Right lobe of liver (tissue), 4 donors: ENCODE measurements at regions not wholly inside any gene's neighbourhood (a gene's known extent, or its start where the extent isn't known, plus 50 kb on each side); places are given as distances from the start of the nearest gene placed in this dataset.

Experiments
- CTCF ChIP-seq, 4 donors: fragments of 200-600 bp in 3 of 4; fragments of 450-650 bp in 1 of 4; IDR thresholded peaks; one replicate each; pipeline versions ENCODE4 v1.5.1 to v1.8.0; 2016 to 2022; ENCODE audit warnings: antibody characterized with exemption in 4 of 4, mild to moderate bottlenecking in 2 of 4
- POLR2A ChIP-seq: fragments of 450-650 bp; IDR thresholded peaks from one replicate; pipeline ENCODE4 v1.6.1; 2017; ENCODE audit warnings: antibody characterized with exemption, mild to moderate bottlenecking
- donor health status: DM: no; HTN: no; CAD: no.
- donor health status: DM: no; HTN: no; CAD: no.
- donor health status: DM: no; HTN: yes; CAD: no.

DNA sequence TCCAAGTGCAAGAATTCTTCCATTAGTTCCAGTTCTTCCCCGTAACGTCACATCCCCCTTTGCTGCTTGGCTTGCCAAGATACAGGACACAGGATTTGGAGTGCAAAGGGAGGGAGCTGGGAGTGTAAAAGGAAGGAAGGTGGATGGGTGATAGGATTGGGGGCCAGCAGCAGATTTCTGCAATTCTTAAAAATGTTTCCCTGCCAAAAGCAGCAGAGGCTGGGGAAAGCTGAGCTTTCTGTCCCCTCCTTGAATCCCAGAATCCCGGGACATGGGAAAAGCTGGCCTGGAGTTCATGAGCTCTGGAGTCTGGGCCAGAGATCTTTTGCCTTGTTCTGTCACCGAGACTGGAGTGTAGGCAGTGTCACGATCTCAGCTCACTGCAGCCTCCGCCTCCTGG lies 60.0 kb upstream of the EPB41L1 start:
- TF ChIP-seq CTCF (IDR thresholded peaks at IDR 0.05) = no peak
- TF ChIP-seq POLR2A = no peak
